ENCODE measurements at regions not wholly inside any gene's neighbourhood (a gene's known extent, or its start where the extent isn't known, plus 50 kb on each side); places are given as distances from the start of the nearest gene placed in this dataset.

- 85% methylated on average over 4 of the region's 4 CpGs for WGBS (ENCODE audit: insufficient coverage)
- POLR2A ChIA-PET: no interaction called here
- peaks cover 18% of the 10 kb centered on the region for H3K4me1 Mint-ChIP-seq
Measured at GRCh38 chr10:3397231-3397630, 224.6 kb upstream of the PITRM1 start.

GRCh38 chr10:3396116-3396515 is 223.5 kb upstream of the PITRM1 start:
- Histone ChIP-seq H2AFZ (ENCODE audit: insufficient read depth, low read depth, low read length, poor library complexity, severe bottlenecking) (no peak overlapping the region), H3K4me2 (replicated peaks; ENCODE audit: low read depth, low read length, poor library complexity, severe bottlenecking) (no peak overlapping the region), H3K27ac (ENCODE audit: low read length in 2 of 2) (no peak overlapping the region), H3K27me3 (replicated peaks in 1 of 4; ENCODE audit: control extremely low read depth in 1 of 4, control insufficient read depth in 3 of 4, insufficient read depth in 4 of 4, low read length in 3 of 4) (no peaks in the 10 kb centered on the region), H3K4me1 (ENCODE audit: control insufficient read depth in 2 of 2, insufficient read depth in 2 of 2, low read length in 2 of 2) (peaks cover 0 to 4% of the 10 kb centered on the region in 2 donors), H4K20me1 (ENCODE audit: control insufficient read depth, insufficient read depth, low read length, poor library complexity, severe bottlenecking) (no peaks in the 10 kb centered on the region), H3K9ac (ENCODE audit: low read length) (no peak overlapping the region), H3K79me2 (ENCODE audit: control insufficient read depth, insufficient read depth, low read length) (no peaks in the 10 kb centered on the region), H3K36me3 (replicated peaks in 1 of 2; ENCODE audit: control extremely low read depth in 1 of 2, control insufficient read depth in 1 of 2, extremely low read depth in 1 of 2, insufficient read depth in 2 of 2, low read length in 1 of 2) (no peaks in the 10 kb centered on the region), H3K9me3 (ENCODE audit: control extremely low read depth in 1 of 3, control insufficient read depth in 2 of 3, insufficient read depth in 1 of 3, low read length in 2 of 3) (peaks cover 0 to 5% (median 0%) of the 10 kb centered on the region in 3 donors), H3K4me3 (ENCODE audit: control extremely low read depth in 1 of 5, extremely low read depth in 1 of 5, insufficient read depth in 1 of 5, low read depth in 2 of 5, low read length in 4 of 5) (no peak overlapping the region)
- CTCF ChIA-PET: no interaction called here
- intact Hi-C loops (cut with micrococcal nuclease): no loop called here
- no peak overlapping the region for H3K27ac Mint-ChIP-seq
- H3K4me3 Mint-ChIP-seq: no peak overlapping the region
- WGBS (ENCODE audit: insufficient coverage): 89% methylated on average over 4 of the region's 10 CpGs
- DNase-seq (no peak), ATAC-seq (ENCODE audit: low read depth) (no peak)
- POLR2A ChIA-PET: no interaction called here
- TF ChIP-seq CTCF (IDR thresholded peaks at IDR 0.05) (no peak), EZH2 (IDR thresholded peaks at IDR 0.05; ENCODE audit: borderline replicate concordance, insufficient read depth, low read depth, low read length, poor library complexity, severe bottlenecking) (no peak)
- H3K4me1 Mint-ChIP-seq: peaks cover 18% of the 10 kb centered on the region
- H3K9me3 Mint-ChIP-seq (ENCODE audit: insufficient read depth): no peaks in the 10 kb centered on the region
- H3K27me3 Mint-ChIP-seq: peaks cover 12% of the 10 kb centered on the region

More at GRCh38 chr10:3397231-3397630, 224.6 kb upstream of the PITRM1 start:
- H3K9me3 Mint-ChIP-seq (ENCODE audit: insufficient read depth): no peaks in the 10 kb centered on the region
- Histone ChIP-seq H3K9me3 (ENCODE audit: control extremely low read depth in 1 of 3, control insufficient read depth in 2 of 3, insufficient read depth in 1 of 3, low read length in 2 of 3) (peaks cover 0 to 5% (median 0%) of the 10 kb centered on the region in 3 donors), H2AFZ (ENCODE audit: insufficient read depth, low read depth, low read length, poor library complexity, severe bottlenecking) (no peak overlapping the region), H3K4me2 (replicated peaks; ENCODE audit: low read depth, low read length, poor library complexity, severe bottlenecking) (no peak overlapping the region), H3K27me3 (replicated peaks in 1 of 4; ENCODE audit: control extremely low read depth in 1 of 4, control insufficient read depth in 3 of 4, insufficient read depth in 4 of 4, low read length in 3 of 4) (no peaks in the 10 kb centered on the region), H3K9ac (ENCODE audit: low read length) (no peak overlapping the region), H3K27ac (ENCODE audit: low read length in 2 of 2) (no peak overlapping the region), H3K4me1 (ENCODE audit: control insufficient read depth in 2 of 2, insufficient read depth in 2 of 2, low read length in 2 of 2) (peaks cover 0 to 4% of the 10 kb centered on the region in 2 donors), H3K36me3 (replicated peaks in 1 of 2; ENCODE audit: control extremely low read depth in 1 of 2, control insufficient read depth in 1 of 2, extremely low read depth in 1 of 2, insufficient read depth in 2 of 2, low read length in 1 of 2) (no peaks in the 10 kb centered on the region), H3K79me2 (ENCODE audit: control insufficient read depth, insufficient read depth, low read length) (no peaks in the 10 kb centered on the region), H3K4me3 (ENCODE audit: control extremely low read depth in 1 of 5, extremely low read depth in 1 of 5, insufficient read depth in 1 of 5, low read depth in 2 of 5, low read length in 4 of 5) (no peak overlapping the region), H4K20me1 (ENCODE audit: control insufficient read depth, insufficient read depth, low read length, poor library complexity, severe bottlenecking) (no peaks in the 10 kb centered on the region)
- ATAC-seq (ENCODE audit: low read depth) (no peak), DNase-seq (no peak)
- no peak overlapping the region for H3K27ac Mint-ChIP-seq
- TF ChIP-seq EZH2 (IDR thresholded peaks at IDR 0.05; ENCODE audit: borderline replicate concordance, insufficient read depth, low read depth, low read length, poor library complexity, severe bottlenecking): no peak
- TF ChIP-seq CTCF (IDR thresholded peaks at IDR 0.05): no peak
- H3K27me3 Mint-ChIP-seq: peaks cover 12% of the 10 kb centered on the region
- no peak overlapping the region for H3K4me3 Mint-ChIP-seq
- CTCF ChIA-PET: no interaction called here
- intact Hi-C loops (cut with micrococcal nuclease): no loop called here

Data from B cell (primary cell).